ENCODE measurements at regions not wholly inside any gene's neighbourhood (a gene's known extent, or its start where the extent isn't known, plus 50 kb on each side); places are given as distances from the start of the nearest gene placed in this dataset.

- Histone ChIP-seq H3K4me3 (ENCODE audit: low read length) (no peak overlapping the region), H3K27me3 (ENCODE audit: control insufficient read depth, insufficient read depth, low read length) (peaks cover 36% of the 10 kb centered on the region), H3K27ac (ENCODE audit: low read length) (no peak overlapping the region), H3K9me3 (replicated peaks; ENCODE audit: control insufficient read depth, low read depth, low read length) (no peaks in the 10 kb centered on the region), H3K36me3 (ENCODE audit: control insufficient read depth, insufficient read depth, low read length) (no peaks in the 10 kb centered on the region), H3K4me1 (ENCODE audit: control insufficient read depth, insufficient read depth, low read length) (peaks cover 62% of the 10 kb centered on the region)
- no peak for DNase-seq
- 73% methylated on average over 7 of the region's 12 CpGs for WGBS (ENCODE audit: insufficient coverage)
Observed at GRCh38 chr4:3832536-3833220, 66.5 kb downstream of the ADRA2C start.

DNA sequence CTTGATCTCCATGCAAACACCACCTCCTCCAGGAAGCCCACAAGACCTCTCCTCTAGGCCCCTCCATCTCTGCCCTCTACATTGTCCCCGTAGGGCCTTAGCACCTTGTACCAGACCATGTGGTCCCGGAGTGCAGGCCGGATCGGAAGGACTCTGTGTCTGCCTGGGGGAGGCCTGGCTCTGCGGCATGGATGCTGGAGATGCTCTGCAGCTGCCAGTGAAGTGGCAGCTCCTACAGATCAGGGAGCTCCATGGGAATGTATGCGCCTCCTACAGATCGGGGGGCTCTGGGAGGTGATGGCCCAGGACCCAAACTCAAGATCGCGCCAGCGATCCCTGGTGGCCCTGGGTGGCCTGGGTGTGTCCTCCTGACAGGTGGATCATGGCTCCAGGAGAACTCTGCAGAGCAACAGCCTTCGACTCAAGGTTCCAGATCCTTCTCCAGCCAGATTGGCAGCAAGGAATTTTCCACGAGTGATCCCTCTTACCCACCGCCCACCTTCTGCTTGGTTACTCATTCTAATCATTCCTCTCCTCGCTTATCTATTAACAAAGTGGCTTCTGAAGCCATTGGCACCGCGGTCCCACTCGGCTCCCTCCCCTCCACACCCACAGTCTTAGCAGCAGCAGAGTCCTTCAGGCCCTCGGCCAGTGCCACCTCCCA is 67.3 kb downstream of the ADRA2C start:
- H3K4me3 ChIP-seq (ENCODE audit: low read length) = no peak overlapping the region
- no peaks in the 10 kb centered on the region for H3K36me3 ChIP-seq (ENCODE audit: control insufficient read depth, insufficient read depth, low read length)
- WGBS (ENCODE audit: insufficient coverage) = 90% methylated on average over 17 of the region's 18 CpGs
- no peaks in the 10 kb centered on the region for H3K9me3 ChIP-seq (replicated peaks; ENCODE audit: control insufficient read depth, low read depth, low read length)
- H3K4me1 ChIP-seq (ENCODE audit: control insufficient read depth, insufficient read depth, low read length) = peaks cover 54% of the 10 kb centered on the region
- H3K27me3 ChIP-seq (ENCODE audit: control insufficient read depth, insufficient read depth, low read length) = peaks cover 36% of the 10 kb centered on the region
- DNase-seq = no peak
- H3K27ac ChIP-seq (ENCODE audit: low read length) = no peak overlapping the region

GRCh38 chr4:3834186-3834662 is 68.0 kb downstream of the ADRA2C start:
- 24% methylated on average over 14 of the region's 15 CpGs for WGBS (ENCODE audit: insufficient coverage)
- Histone ChIP-seq H3K4me3 (ENCODE audit: low read length) (no peak overlapping the region), H3K4me1 (ENCODE audit: control insufficient read depth, insufficient read depth, low read length) (peaks cover 46% of the 10 kb centered on the region), H3K27ac (ENCODE audit: low read length) (no peak overlapping the region), H3K36me3 (ENCODE audit: control insufficient read depth, insufficient read depth, low read length) (no peaks in the 10 kb centered on the region), H3K27me3 (ENCODE audit: control insufficient read depth, insufficient read depth, low read length) (peaks cover 30% of the 10 kb centered on the region), H3K9me3 (replicated peaks; ENCODE audit: control insufficient read depth, low read depth, low read length) (no peaks in the 10 kb centered on the region)
- DNase-seq = no peak

DNA sequence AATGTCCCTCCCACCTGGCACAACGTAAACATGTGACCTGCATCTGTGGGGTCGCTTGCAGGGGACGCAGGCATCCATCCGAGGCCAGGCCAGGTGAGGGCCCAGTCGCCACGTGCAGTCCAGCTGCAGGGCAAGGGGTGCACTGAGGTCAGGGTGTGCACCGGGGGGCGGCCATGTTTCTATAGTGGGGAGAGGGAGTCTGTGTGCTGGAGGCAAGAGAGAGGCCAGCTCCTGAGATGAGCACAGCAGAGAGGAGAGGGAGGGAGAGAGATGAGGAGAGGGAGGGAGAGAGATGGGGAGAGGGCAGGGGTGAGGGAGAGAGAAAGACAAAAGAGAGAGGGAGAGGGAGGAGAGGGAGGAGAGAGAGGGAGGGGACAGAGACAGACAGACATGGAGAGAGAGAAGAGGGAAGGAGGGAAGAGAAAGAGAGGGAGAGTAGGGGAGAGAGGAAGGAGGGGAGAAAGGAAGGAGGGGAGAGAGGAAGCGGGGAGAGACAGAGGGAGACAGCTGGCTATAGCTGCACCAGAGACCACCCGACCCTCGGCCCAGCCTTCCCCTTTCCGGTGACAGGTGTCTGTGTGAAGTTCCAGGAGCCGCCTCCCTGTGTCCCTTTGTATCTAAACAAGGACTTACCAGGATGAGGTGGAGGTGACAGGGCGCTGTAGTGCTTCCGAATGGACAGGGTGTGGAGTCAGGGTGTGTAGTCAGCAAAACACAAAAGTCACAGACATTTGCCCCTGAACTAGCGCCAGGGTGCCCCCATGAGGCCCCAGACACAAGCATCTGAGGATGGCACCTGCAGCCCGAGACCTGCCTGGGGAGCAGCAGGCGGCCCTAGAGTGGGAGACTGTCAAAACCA is 68.7 kb downstream of the ADRA2C start:
- H3K9me3 ChIP-seq (replicated peaks; ENCODE audit: control insufficient read depth, low read depth, low read length) = no peaks in the 10 kb centered on the region
- H3K27me3 ChIP-seq (ENCODE audit: control insufficient read depth, insufficient read depth, low read length) = peaks cover 30% of the 10 kb centered on the region
- DNase-seq = no peak
- H3K4me1 ChIP-seq (ENCODE audit: control insufficient read depth, insufficient read depth, low read length) = peaks cover 40% of the 10 kb centered on the region
- 20% methylated on average over 13 of the region's 18 CpGs for WGBS (ENCODE audit: insufficient coverage)
- H3K27ac ChIP-seq (ENCODE audit: low read length) = no peak overlapping the region
- no peaks in the 10 kb centered on the region for H3K36me3 ChIP-seq (ENCODE audit: control insufficient read depth, insufficient read depth, low read length)
- no peak overlapping the region for H3K4me3 ChIP-seq (ENCODE audit: low read length)

- WGBS (ENCODE audit: insufficient coverage) = 31% methylated on average over 20 of the region's 22 CpGs
- peak; percentile 15 for DNase-seq
- no peak overlapping the region for H3K27ac ChIP-seq (ENCODE audit: low read length)
- peaks cover 31% of the 10 kb centered on the region for H3K4me1 ChIP-seq (ENCODE audit: control insufficient read depth, insufficient read depth, low read length)
- no peaks in the 10 kb centered on the region for H3K9me3 ChIP-seq (replicated peaks; ENCODE audit: control insufficient read depth, low read depth, low read length)
- H3K4me3 ChIP-seq (ENCODE audit: low read length) = no peak overlapping the region
- peaks cover 32% of the 10 kb centered on the region for H3K27me3 ChIP-seq (ENCODE audit: control insufficient read depth, insufficient read depth, low read length)
- no peaks in the 10 kb centered on the region for H3K36me3 ChIP-seq (ENCODE audit: control insufficient read depth, insufficient read depth, low read length)
Observed at GRCh38 chr4:3835527-3836405, 69.6 kb downstream of the ADRA2C start.

DNA sequence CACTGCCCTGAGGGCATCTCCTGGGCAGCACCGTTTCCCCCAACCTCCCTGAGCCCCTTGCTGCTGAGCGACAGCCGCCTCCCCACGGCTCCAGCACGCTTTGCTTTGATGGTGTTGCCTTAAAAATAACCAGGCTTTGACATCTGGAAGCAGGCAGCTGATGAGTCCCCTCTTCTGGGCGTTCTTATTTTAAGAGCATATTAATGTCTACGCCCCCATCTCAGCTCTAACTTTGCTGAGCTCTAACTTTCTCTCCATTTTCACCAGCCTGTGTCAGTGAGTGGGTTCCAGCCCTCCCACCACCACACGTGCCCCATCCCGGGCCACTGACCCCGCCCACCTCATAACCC is 70.2 kb downstream of the ADRA2C start:
- Histone ChIP-seq H3K4me3 (ENCODE audit: low read length) (no peak overlapping the region), H3K36me3 (ENCODE audit: control insufficient read depth, insufficient read depth, low read length) (no peaks in the 10 kb centered on the region), H3K9me3 (replicated peaks; ENCODE audit: control insufficient read depth, low read depth, low read length) (no peaks in the 10 kb centered on the region), H3K27ac (ENCODE audit: low read length) (no peak overlapping the region), H3K27me3 (ENCODE audit: control insufficient read depth, insufficient read depth, low read length) (peaks cover 28% of the 10 kb centered on the region), H3K4me1 (ENCODE audit: control insufficient read depth, insufficient read depth, low read length) (peaks cover 25% of the 10 kb centered on the region)
- no peak for DNase-seq
- 24% methylated on average over 10 of the region's 10 CpGs for WGBS (ENCODE audit: insufficient coverage)

DNA sequence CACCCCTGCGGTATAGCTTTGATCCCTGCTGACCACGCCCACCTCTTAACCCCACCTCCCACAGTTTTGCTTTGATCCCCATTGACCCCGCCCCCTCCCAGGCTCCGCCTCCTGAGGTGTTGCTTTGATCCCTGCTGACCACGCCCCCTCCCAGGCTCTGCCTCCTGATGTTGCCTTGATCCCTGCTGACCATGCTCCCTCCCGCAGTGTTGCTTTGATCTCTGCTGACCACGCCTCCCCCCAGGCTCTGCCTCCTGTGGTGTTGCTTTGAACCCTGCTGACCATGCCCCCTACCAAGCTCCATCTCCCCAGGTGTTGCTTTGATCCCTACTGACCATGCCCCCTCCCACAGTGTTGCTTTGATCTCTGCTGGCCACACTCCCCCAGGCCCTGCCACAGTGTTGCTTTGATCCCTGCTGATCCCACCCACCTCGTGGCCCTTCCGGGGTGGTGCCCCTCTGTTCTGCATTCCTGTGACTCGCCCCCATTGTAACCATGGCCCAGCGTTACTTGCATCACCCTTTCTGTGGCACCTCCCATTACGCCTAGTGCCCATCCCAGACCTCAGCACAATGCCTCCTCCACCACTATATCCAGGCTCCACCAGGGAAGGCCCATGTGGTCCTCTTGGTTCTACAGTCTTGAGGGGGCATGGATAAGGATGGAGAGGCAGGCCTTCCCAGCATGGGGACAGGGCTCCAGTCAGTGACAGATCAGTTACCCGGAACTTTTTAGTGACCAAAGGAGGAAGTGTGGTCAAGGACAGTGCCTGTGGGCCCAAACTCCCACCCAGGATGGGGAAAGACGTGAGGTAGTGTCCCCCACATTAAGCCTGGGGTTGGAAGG is 70.8 kb downstream of the ADRA2C start:
- H3K27me3 ChIP-seq (ENCODE audit: control insufficient read depth, insufficient read depth, low read length) = peaks cover 27% of the 10 kb centered on the region
- H3K27ac ChIP-seq (ENCODE audit: low read length) = no peak overlapping the region
- no peak overlapping the region for H3K4me3 ChIP-seq (ENCODE audit: low read length)
- no peak for DNase-seq
- no peaks in the 10 kb centered on the region for H3K36me3 ChIP-seq (ENCODE audit: control insufficient read depth, insufficient read depth, low read length)
- 50% methylated on average over 14 of the region's 14 CpGs for WGBS (ENCODE audit: insufficient coverage)
- H3K9me3 ChIP-seq (replicated peaks; ENCODE audit: control insufficient read depth, low read depth, low read length) = no peaks in the 10 kb centered on the region
- peaks cover 24% of the 10 kb centered on the region for H3K4me1 ChIP-seq (ENCODE audit: control insufficient read depth, insufficient read depth, low read length)

DNA sequence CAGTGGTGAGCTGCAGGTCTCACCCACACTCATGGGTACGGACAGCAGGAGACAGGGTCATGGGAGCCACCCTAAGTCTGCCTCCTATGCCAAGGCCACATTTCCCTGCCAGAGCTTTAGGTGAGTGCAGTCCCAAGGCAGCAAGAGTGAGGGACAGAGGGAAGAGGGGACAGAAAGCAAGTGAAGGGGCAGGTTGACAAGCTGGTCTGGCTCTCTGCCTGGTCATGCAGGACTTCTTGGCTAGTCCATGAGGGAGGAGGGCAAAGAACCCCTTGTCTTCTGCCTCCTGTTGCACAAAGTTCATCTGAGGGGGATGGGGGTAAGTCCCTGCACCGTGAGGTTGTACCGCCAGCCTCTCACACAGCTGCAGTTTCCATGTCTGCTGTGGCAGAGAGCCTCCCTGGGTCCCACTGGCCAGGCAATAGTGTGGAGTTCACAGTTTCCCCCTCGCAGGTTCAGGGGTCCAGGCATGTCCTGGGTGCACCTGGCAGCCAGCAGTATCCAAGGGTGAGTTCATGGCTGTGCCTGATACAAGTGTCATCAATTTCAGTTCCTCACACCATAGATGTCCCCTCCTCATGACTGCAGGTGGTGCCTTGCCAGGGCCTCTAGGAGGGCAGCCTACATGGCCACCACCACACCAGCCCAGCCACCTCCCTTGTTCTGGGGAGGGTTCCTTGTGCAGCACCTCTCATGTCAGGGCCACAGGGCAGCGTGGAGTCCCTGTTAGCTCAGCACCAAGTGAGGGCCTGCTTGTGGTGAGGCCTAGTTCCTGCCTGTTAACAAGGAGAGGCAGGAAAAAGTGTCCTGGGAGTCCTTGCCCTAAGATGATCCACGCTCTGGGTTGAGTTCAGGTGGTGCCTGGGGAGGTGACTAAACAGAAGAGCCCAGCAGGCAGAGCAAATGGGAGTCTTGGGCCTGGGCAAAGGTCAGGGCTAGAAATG is 72.5 kb downstream of the ADRA2C start:
- peaks cover 36% of the 10 kb centered on the region for H3K27me3 ChIP-seq (ENCODE audit: control insufficient read depth, insufficient read depth, low read length)
- WGBS (ENCODE audit: insufficient coverage) = 80% methylated on average over 6 of the region's 6 CpGs

More for the DNA sequence above, 72.5 kb downstream of the ADRA2C start:
- no peak overlapping the region for H3K27ac ChIP-seq (ENCODE audit: low read length)
- no peaks in the 10 kb centered on the region for H3K9me3 ChIP-seq (replicated peaks; ENCODE audit: control insufficient read depth, low read depth, low read length)
- H3K36me3 ChIP-seq (ENCODE audit: control insufficient read depth, insufficient read depth, low read length) = no peaks in the 10 kb centered on the region
- no peak overlapping the region for H3K4me3 ChIP-seq (ENCODE audit: low read length)
- peaks cover 24% of the 10 kb centered on the region for H3K4me1 ChIP-seq (ENCODE audit: control insufficient read depth, insufficient read depth, low read length)
- no peak for DNase-seq

Measured in muscle of leg (tissue), 3 donors.